ENCODE measurements at regions not wholly inside any gene's neighbourhood (a gene's known extent, or its start where the extent isn't known, plus 50 kb on each side); places are given as distances from the start of the nearest gene placed in this dataset.

DNA sequence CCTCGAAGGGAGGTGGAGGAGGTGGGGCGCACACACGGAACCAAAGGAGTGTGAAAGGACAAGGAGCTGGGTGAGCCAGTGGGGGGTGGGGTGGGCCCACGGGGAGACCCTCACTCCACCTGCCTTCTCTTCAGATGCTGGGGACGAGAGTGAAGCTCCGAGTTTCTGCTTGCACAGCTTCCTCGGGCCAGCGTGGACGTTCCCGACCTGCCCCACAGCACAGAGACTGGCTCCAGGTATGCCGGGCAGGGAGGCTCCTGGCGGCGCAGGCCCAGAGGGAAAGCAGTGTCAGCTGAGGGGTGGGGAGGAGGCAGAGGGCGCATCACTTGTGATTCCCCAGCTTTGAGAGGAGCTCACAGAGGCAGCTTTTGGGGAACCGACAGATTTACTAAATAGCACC is 98.5 kb upstream of the RPS6KA2 start:
- Mint-ChIP-seq H3K9me3 (ENCODE audit: low read depth) (no peaks in the 10 kb centered on the region), H3K27me3 (no peaks in the 10 kb centered on the region), H3K27ac (no peak overlapping the region), H3K4me3 (no peak overlapping the region), H3K4me1 (ENCODE audit: low read depth) (peaks cover 13% of the 10 kb centered on the region), H3K36me3 (peaks cover 2% of the 10 kb centered on the region)

- H3K4me1 Mint-ChIP-seq (ENCODE audit: low read depth) = peaks cover 7% of the 10 kb centered on the region
- H3K27me3 Mint-ChIP-seq = no peaks in the 10 kb centered on the region
- no peak overlapping the region for H3K27ac Mint-ChIP-seq
- H3K4me3 Mint-ChIP-seq = no peak overlapping the region
- H3K36me3 Mint-ChIP-seq = peaks cover 2% of the 10 kb centered on the region
- no peaks in the 10 kb centered on the region for H3K9me3 Mint-ChIP-seq (ENCODE audit: low read depth)
These were observed 97.5 kb upstream of the RPS6KA2 start for GRCh38 chr6:166724576-166724975.

DNA sequence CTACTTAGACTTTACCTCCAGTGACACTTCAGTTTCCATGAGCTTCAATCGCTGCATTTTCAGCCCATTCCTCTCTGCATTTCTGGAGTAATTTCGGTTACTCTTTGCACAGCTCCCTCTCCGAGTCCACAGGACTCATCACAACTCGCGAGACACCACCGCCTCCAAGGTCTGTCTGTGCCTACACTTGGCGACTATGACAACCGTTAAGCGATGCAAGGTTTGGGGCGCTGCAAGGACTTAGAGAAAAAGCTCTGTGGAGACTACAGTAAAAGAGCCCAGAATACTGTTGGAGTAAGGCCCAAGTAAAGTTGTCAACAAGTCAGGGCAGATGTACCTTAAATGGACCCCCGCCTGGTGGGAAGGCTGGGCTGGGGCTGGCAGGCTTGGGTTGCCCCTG is 95.7 kb upstream of the RPS6KA2 start:
- no peaks in the 10 kb centered on the region for H3K9me3 Mint-ChIP-seq (ENCODE audit: low read depth)
- H3K27ac Mint-ChIP-seq = no peak overlapping the region
- H3K4me3 Mint-ChIP-seq = no peak overlapping the region
- no peaks in the 10 kb centered on the region for H3K27me3 Mint-ChIP-seq
- no peaks in the 10 kb centered on the region for H3K4me1 Mint-ChIP-seq (ENCODE audit: low read depth)
- peaks cover 2% of the 10 kb centered on the region for H3K36me3 Mint-ChIP-seq

DNA sequence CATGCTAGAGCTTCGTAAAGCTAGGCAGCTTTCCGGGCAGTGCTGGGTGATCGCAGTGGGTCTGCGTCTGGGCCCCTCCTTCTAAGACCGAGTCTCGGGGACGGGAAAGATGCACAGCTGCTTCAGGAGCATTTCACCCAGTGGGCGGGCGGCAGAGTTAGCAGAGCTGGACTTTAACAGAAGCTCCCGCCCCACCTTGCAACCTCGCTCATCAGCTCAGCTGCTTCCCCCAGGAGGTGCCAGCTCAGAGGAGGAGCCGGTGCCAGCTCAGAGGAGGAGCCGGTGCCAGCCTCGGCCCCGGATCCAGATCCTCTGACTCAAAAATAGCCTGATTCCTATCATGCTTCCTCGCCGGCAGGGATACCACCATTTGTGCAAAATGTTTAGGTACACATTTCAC is 94.5 kb upstream of the RPS6KA2 start:
- H3K27ac Mint-ChIP-seq = no peak overlapping the region
- H3K4me1 Mint-ChIP-seq (ENCODE audit: low read depth) = no peaks in the 10 kb centered on the region
- no peaks in the 10 kb centered on the region for H3K36me3 Mint-ChIP-seq
- no peak overlapping the region for H3K4me3 Mint-ChIP-seq
- H3K9me3 Mint-ChIP-seq (ENCODE audit: low read depth) = no peaks in the 10 kb centered on the region
- H3K27me3 Mint-ChIP-seq = no peaks in the 10 kb centered on the region

GRCh38 chr6:166720856-166721255 is 93.8 kb upstream of the RPS6KA2 start:
- no peaks in the 10 kb centered on the region for H3K27me3 Mint-ChIP-seq
- no peak overlapping the region for H3K4me3 Mint-ChIP-seq
- no peaks in the 10 kb centered on the region for H3K4me1 Mint-ChIP-seq (ENCODE audit: low read depth)
- no peaks in the 10 kb centered on the region for H3K9me3 Mint-ChIP-seq (ENCODE audit: low read depth)
- H3K36me3 Mint-ChIP-seq = no peaks in the 10 kb centered on the region
- no peak overlapping the region for H3K27ac Mint-ChIP-seq

DNA sequence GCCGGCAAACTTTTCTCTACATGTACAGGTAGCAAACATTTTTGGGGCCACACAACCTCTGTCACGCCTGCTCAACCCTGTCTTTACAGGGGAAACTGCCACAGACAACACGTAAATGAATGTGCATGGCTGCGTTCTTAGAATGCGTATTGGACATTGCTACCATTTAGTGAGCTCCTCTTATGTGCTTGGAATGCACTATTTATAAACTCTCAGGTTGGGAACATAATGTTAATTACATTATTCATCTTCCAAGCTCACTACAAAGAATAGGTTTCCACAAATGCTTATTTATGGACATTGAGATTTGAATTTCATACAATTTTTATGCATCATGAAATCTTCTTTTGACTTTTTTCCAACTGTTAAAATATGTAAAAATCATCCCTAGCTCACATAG is 92.0 kb upstream of the RPS6KA2 start:
- Mint-ChIP-seq H3K4me3 (no peak overlapping the region), H3K36me3 (no peaks in the 10 kb centered on the region), H3K9me3 (ENCODE audit: low read depth) (no peaks in the 10 kb centered on the region), H3K4me1 (ENCODE audit: low read depth) (no peaks in the 10 kb centered on the region), H3K27ac (no peak overlapping the region), H3K27me3 (no peaks in the 10 kb centered on the region)

DNA sequence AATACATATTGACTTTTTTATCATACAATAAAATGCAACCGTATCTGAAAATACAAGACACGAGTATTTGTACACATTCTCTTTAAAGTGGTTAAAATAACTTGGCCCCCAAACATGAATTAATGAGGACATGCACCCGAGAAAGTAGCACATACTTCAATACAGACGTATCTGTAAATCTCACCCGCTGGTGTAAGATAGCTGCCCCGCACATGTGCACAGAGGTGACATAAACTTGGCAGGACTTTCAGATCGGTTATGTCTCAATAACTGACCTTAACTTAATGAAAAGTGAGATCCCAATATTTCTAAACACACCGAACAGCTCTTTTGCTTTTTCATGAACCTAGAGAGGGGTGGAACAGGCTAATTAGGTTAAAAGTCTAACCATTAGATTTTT is 91.5 kb upstream of the RPS6KA2 start:
- H3K4me3 Mint-ChIP-seq = no peak overlapping the region
- H3K4me1 Mint-ChIP-seq (ENCODE audit: low read depth) = no peaks in the 10 kb centered on the region
- no peaks in the 10 kb centered on the region for H3K9me3 Mint-ChIP-seq (ENCODE audit: low read depth)
- no peaks in the 10 kb centered on the region for H3K36me3 Mint-ChIP-seq
- H3K27ac Mint-ChIP-seq = no peak overlapping the region
- H3K27me3 Mint-ChIP-seq = no peaks in the 10 kb centered on the region

GRCh38 chr6:166716910-166717617 is 90.0 kb upstream of the RPS6KA2 start:
- H3K4me1 Mint-ChIP-seq (ENCODE audit: low read depth) = no peaks in the 10 kb centered on the region
- H3K9me3 Mint-ChIP-seq (ENCODE audit: low read depth) = no peaks in the 10 kb centered on the region
- no peaks in the 10 kb centered on the region for H3K36me3 Mint-ChIP-seq
- H3K27me3 Mint-ChIP-seq = no peaks in the 10 kb centered on the region
- H3K27ac Mint-ChIP-seq = no peak overlapping the region
- no peak overlapping the region for H3K4me3 Mint-ChIP-seq

GRCh38 chr6:166715992-166716391 is 88.9 kb upstream of the RPS6KA2 start:
- Mint-ChIP-seq H3K27ac (no peak overlapping the region), H3K4me1 (ENCODE audit: low read depth) (no peaks in the 10 kb centered on the region), H3K36me3 (peaks cover 5% of the 10 kb centered on the region), H3K4me3 (no peak overlapping the region), H3K9me3 (ENCODE audit: low read depth) (peaks cover 6% of the 10 kb centered on the region), H3K27me3 (no peaks in the 10 kb centered on the region)

DNA sequence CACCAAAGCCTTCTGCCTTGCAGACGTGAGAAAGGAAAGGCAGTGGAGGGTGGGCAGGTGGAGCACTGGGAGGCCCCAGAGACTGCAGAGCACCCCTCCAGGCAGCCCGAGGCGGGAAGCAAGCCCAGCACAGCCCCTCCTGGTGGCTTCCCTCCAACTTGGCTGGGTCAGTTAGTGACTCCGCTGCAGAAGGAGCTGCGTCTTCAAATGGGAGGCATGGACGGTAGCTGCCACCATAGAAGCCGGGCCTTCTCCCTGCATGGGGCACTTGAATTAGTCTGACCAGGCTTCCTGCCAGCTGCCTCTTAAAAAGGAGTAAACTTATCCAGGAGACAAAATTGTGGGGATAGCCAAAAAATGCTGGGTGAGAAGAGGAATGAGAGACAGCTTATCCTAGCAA is 88.0 kb upstream of the RPS6KA2 start:
- no peaks in the 10 kb centered on the region for H3K27me3 Mint-ChIP-seq
- no peak overlapping the region for H3K27ac Mint-ChIP-seq
- peaks cover 6% of the 10 kb centered on the region for H3K36me3 Mint-ChIP-seq
- H3K4me1 Mint-ChIP-seq (ENCODE audit: low read depth) = no peaks in the 10 kb centered on the region
- peaks cover 6% of the 10 kb centered on the region for H3K9me3 Mint-ChIP-seq (ENCODE audit: low read depth)
- no peak overlapping the region for H3K4me3 Mint-ChIP-seq

GRCh38 chr6:166714581-166714980 is 87.5 kb upstream of the RPS6KA2 start:
- no peaks in the 10 kb centered on the region for H3K27me3 Mint-ChIP-seq
- no peaks in the 10 kb centered on the region for H3K4me1 Mint-ChIP-seq (ENCODE audit: low read depth)
- no peak overlapping the region for H3K4me3 Mint-ChIP-seq
- H3K36me3 Mint-ChIP-seq = peaks cover 7% of the 10 kb centered on the region
- peaks cover 6% of the 10 kb centered on the region for H3K9me3 Mint-ChIP-seq (ENCODE audit: low read depth)
- H3K27ac Mint-ChIP-seq = no peak overlapping the region

DNA sequence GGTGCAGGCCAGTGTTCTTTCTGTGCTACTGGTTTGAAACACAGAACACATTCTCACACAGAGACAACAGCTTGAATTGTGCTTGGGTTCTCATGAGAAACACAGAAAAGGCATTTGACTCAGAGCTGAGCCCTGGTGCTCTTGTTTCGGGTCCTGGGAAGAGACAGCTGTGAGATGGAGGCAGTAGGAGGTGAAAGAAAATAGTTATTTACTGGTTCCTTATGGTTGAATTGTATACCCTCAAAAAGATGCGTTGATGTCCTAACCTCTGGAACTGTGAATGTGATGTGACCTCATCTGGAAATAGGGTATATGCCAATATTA is 87.1 kb upstream of the RPS6KA2 start:
- Mint-ChIP-seq H3K27me3 (no peaks in the 10 kb centered on the region), H3K36me3 (peaks cover 7% of the 10 kb centered on the region), H3K9me3 (ENCODE audit: low read depth) (peaks cover 6% of the 10 kb centered on the region)

GRCh38 chr6:166713434-166714186 is 86.6 kb upstream of the RPS6KA2 start:
- Mint-ChIP-seq H3K9me3 (ENCODE audit: low read depth) (peaks cover 6% of the 10 kb centered on the region), H3K4me3 (no peak overlapping the region), H3K36me3 (peaks cover 7% of the 10 kb centered on the region), H3K27me3 (no peaks in the 10 kb centered on the region), H3K4me1 (ENCODE audit: low read depth) (no peaks in the 10 kb centered on the region), H3K27ac (no peak overlapping the region)

More for the DNA sequence above, 87.1 kb upstream of the RPS6KA2 start:
- no peak overlapping the region for H3K4me3 Mint-ChIP-seq
- no peak overlapping the region for H3K27ac Mint-ChIP-seq
- no peaks in the 10 kb centered on the region for H3K4me1 Mint-ChIP-seq (ENCODE audit: low read depth)

DNA sequence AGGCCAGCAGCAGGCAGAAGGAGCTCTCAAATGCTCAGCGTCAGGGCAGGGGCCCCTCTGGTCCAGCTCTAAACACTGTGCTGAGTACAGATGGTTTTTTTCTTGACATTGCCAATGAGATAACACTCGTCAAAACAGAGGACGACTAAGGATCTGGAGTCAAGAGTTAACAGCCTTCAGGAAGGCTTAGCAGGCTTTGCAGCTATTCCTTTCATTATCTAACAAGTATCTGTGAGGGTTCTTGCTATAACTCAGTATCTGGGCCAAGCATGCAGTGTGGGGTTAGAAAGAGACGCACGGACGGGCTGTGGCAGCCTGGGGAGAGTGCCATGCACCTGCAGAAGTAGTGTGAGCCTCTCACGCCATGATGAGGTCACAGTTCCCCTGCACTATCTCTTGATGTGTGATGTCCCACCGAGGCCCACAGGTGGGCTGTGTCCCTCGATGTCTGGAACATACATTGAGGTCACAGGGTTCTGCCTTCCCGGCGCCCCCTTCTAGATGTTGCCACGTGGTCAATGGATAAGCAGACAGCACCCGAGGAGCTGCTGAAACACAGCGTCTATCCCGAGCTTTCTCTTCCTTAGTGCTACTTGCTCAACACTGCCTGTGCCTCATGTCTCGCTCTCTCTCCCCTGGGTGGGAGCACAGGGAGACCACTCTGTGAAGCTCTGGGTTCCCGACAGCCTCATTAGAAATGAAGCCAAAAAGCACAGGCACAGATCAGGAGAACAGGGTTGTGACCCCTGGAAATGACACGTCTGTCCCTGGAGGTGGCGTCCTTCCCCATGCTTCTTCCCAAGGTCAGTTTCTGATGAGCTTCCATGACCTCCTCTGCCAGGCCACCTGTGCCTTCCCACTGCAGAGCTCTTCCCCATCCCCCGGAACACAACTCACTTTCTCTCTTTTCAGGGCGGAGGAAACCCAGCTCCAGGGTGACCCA is 85.5 kb upstream of the RPS6KA2 start:
- peaks cover 6% of the 10 kb centered on the region for H3K9me3 Mint-ChIP-seq (ENCODE audit: low read depth)
- H3K4me1 Mint-ChIP-seq (ENCODE audit: low read depth) = no peaks in the 10 kb centered on the region
- H3K27ac Mint-ChIP-seq = no peak overlapping the region
- H3K27me3 Mint-ChIP-seq = no peaks in the 10 kb centered on the region
- H3K4me3 Mint-ChIP-seq = no peak overlapping the region
- peaks cover 7% of the 10 kb centered on the region for H3K36me3 Mint-ChIP-seq

DNA sequence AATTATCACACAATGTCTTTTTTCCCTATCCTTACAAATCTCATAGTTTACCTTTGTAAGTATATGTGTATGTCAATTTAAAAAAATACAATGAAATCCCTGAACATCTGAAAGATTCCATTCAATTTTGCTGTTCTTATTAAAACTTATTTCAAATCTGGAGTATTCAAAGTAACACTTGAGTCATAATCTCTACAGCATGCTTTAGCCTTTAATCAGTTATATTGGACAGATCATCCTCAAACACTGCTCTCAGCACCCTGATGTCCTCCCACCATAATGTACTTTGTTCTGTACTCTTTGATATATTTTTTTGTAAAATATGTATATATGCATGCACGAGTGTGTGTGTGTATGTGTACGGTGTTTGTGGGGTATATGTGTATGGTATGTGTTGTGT is 83.0 kb upstream of the RPS6KA2 start:
- H3K36me3 Mint-ChIP-seq = peaks cover 7% of the 10 kb centered on the region
- peaks cover 6% of the 10 kb centered on the region for H3K9me3 Mint-ChIP-seq (ENCODE audit: low read depth)
- peaks cover 2% of the 10 kb centered on the region for H3K27me3 Mint-ChIP-seq
- H3K27ac Mint-ChIP-seq = no peak overlapping the region
- H3K4me3 Mint-ChIP-seq = no peak overlapping the region
- no peaks in the 10 kb centered on the region for H3K4me1 Mint-ChIP-seq (ENCODE audit: low read depth)
